Left hindlimb (tissue), 1 donor: ENCODE measurements at regions not wholly inside any gene's neighbourhood (a gene's known extent, or its start where the extent isn't known, plus 50 kb on each side); places are given as distances from the start of the nearest gene placed in this dataset.

Experiments used
- DNase-seq: peaks from one replicate; pipeline ENCODE4 v3.0.0-alpha.2; 2018

DNA sequence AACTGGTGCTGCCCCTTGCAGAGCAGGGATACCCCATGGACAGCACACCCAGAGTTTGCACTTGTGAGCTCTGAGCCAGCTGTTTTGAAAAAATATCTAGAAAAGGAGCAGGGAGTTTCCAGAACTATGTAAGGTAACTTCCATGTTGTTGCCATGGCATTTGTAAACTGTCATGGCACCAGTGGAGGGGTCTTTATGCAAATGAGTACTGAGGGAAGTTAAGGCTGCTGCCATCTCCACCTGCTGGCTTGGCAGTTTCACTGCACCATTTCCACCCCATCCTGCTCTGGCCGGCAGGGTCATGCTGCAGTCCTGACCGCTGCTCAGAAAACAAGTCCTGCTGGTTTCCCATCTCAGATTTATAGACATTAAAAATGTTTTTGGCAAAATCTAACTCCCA lies 52.3 kb upstream of the SNTG2 start:
- DNase-seq = no peak

DNA sequence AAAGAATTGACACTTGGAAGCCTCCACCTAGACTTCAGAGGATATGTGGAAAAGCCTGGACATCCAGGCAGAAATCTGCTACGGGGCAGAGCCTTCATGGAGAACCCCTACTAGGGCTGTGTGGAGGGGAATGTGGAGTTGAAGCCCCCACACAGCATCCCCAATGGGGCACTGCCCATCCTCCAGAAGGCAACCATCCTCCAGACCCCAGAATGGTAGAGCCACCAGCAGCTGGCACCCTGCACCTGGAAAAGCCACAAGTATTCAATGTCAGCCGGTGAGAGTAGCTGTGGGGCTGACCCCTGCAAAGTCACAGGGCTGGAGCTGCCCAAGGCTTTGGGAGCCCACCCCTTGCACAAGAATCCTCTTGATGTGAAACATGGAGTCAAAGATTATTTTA lies 53.6 kb upstream of the SNTG2 start:
- DNase-seq = no peak

DNA sequence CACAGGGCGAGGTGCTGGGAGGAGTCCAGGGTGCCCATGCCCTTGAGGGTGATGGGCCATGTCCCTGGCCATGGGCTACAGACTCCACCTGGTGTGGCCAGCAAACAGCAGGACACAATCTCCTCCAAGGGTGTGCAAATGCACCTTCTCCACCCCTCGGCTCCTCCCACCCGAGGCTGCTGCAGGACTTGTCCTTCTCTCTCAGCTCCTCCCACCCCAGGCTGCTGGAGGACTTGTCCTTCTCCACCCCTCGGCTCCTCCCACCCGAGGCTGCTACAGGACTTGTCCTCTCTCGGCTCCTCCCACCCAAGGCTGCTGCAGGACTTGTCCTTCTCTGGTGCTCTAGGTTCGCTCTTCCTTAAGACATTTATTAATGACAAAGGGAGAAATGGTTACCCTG lies 57.3 kb upstream of the SNTG2 start:
- no peak for DNase-seq

DNA sequence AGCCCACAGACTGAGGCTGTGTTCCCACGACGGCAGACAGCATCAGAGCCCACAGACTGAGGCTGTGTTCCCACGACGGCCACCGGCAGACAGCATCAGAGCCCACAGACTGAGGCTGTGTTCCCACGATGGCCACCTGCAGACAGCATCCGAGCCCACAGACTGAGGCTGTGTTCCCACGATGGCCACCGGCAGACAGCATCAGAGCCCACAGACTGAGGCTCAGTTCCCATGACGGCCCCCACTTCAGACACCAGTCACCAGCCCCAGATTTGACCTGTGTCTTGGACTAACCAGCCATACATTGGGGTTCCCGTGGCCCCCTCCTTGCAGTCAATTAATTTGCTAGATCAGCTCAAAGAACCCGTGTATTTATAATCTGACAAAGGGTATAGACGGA lies 57.8 kb upstream of the SNTG2 start:
- DNase-seq = no peak

DNA sequence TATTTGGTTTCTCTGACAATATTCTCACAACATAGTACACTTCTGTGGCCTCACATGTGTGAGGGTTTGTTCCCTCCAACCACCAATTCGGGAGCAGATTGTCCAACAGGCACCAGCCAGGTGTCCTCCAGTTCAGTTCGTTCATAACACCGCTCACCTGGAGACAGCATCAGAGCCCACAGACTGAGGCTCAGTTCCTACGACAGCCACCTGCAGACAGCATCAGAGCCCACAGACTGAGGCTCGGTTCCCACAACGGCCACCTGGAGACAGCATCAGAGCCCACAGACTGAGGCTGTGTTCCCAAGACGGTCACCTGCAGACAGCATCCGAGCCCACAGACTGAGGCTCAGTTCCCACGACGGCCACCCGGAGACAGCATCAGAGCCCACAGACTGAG lies 58.2 kb upstream of the SNTG2 start:
- DNase-seq = no peak

DNA sequence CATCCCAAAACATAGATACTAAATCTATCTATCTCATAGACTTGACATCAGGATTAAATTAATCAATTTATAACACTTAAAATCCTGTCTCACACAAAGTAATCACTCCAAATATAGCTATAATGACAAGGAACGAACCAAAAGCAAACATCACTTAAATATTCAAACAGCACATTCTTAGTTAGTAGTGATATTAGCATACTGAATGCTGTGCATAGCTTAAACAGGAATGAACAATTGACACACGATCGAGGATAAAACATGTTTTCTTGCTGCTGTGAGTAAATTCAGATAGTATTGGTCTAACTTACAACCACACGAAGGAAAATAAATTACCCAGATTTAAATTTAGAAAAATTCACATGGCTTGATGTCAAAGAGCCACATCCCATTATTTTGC lies 58.9 kb upstream of the SNTG2 start:
- DNase-seq = no peak

DNA sequence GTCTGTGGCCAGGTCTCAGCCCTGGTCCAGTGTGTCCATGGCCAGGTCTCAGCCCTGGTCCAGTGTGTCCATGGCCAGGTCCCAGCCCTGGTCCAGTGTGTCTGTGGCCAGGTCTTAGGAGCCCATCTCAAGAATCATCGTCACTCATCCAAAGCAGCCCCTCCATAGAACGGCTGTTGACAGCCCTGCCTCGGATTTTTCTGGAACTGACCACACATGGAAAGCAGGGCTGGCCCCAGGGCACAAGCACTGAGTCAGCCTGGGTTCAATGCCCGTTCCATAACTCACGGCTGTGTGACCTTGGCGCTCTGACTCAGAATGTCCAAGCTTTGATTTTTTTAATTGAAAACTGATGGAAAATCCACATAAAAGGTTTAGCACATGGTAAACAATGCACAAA lies 59.9 kb upstream of the SNTG2 start:
- DNase-seq = no peak

DNA sequence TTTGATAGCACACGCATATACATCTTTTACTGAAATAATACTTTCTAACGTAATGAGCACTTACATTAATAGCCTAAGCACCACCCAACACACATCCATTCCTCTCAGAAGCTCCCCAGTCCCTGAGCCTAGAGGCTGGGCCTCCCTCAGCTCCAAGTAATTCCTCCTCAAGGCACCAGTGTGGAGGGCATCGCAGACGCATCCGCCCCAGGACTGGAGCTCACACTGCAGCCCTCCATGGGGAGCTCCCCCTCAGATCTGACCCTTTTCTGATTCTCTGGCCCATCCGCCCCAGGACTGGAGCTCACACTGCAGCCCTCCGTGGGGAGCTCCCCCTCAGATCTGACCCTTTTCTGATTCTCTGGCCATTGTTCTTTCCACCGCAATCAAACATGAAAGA lies 60.4 kb upstream of the SNTG2 start:
- DNase-seq = no peak

DNA sequence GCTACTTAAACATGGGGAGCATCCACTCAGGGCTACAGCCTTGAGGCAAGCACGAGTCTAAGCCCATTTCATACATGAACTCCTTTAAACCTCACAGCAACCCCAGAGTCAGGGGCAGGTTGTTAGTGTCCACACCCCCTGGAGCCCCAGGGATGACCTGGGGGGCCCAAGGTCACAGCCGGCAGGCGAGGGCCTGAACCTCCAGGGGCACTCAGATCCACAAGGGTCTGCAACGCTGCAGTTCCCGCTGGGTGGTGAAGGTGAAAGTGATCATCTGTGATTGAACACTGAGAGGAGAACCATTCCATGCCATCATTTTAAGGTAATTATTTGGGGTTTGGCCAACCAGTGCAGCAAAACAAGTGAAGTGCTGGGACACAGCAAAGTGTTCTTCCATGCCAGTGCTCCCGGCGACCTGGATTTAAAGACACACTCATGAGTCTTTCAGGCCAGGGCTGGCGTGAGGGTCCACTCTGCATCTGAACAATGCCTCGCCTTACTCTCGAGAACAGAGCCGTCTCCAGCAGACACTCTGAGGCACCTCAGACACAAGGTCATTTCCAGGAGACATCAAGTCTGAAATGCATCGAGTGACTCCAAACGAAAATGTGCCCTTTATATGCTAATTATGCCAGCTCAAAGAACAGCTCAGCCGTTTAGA lies 61.6 kb upstream of the SNTG2 start:
- DNase-seq = no peak

DNA sequence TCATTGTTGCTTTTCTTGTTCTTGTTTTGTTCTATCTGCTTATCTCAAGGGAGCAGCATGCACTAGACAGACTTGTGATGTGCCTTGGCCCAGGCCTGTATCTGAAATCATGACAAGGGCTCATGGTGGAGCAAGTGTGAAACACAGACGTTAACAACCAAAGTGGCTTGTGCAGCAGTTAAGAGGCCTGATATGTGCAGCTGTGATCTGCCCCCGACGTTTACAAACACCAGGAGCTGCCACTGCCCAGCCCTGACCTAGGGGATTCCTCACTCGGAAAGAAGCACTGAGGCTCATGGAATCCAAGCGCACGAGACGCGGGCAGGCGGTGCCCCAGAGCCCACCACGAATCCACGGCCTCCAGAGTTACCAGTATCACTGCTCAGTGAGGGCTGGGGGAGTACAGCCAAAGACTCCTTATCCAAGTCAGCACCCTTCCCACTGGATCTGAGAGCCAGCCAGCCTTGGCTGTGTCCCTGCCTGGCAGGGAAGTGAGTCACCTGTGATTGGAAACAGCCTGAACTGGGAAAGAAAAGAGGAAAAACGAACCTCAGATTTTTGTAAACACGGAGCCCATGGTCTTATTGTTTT lies 62.3 kb upstream of the SNTG2 start:
- no peak for DNase-seq

DNA sequence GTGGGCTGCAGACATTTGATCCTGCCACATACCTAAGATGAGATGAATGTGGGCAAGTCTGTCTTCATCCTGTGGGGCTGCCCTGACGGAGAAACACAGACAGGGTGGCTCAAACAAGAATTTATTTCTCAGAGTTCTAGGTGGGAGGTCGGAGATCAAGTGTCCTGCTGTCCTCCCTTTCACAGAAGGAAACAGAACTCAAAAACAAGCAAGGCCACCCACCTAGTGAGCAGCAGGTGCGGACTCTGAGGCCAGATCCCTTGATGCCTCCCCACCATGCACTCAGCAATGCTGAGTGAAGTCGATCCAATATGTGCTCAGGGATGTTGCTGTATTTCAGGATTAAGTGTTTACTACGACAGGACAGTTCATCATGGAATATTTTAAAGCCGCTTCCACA lies 63.0 kb upstream of the SNTG2 start:
- DNase-seq = no peak

DNA sequence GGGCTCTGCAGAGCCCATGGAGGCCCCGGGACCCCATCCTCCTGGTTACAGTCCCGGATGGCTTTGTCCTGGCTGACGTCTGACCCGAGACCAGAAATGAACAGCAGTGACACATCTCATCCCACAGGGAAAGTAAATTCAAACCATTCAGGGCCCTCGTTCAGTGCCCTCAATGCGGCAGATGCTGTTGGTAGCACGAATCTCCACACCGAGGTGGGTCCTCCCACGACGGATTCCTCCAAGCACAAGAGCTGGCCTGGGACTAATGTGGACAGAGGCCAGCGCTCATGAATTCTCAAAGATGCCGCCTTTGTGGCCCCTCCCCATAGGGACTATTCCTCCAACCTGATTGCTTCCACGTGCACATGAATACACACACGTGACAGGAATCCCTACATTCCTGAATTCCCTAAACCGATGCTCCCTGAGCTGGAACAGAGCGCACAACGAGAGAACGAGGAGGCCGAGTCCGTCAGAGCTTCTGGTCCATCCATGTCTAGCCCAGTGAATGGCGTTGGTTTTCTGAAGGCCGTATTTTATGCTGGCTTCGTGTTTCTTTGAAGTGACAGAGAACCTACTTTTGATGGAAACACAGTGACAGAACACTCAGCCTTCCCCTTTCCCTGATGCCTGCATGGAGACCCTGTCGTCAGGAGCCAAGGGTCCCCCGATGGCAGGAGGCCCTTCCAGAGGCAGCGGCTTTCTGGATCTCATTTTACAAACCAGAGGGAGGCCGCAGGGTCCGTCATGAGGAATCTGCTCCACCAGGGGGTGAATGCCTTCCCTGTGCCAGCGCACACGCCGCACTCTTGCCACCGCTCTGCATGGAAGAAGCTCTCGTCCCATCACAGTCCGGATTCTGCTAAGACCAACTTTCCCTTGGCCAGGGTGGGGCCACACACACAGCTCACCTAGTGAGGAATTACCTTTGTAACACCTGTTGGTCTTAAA lies 64.3 kb upstream of the SNTG2 start:
- no peak for DNase-seq

DNA sequence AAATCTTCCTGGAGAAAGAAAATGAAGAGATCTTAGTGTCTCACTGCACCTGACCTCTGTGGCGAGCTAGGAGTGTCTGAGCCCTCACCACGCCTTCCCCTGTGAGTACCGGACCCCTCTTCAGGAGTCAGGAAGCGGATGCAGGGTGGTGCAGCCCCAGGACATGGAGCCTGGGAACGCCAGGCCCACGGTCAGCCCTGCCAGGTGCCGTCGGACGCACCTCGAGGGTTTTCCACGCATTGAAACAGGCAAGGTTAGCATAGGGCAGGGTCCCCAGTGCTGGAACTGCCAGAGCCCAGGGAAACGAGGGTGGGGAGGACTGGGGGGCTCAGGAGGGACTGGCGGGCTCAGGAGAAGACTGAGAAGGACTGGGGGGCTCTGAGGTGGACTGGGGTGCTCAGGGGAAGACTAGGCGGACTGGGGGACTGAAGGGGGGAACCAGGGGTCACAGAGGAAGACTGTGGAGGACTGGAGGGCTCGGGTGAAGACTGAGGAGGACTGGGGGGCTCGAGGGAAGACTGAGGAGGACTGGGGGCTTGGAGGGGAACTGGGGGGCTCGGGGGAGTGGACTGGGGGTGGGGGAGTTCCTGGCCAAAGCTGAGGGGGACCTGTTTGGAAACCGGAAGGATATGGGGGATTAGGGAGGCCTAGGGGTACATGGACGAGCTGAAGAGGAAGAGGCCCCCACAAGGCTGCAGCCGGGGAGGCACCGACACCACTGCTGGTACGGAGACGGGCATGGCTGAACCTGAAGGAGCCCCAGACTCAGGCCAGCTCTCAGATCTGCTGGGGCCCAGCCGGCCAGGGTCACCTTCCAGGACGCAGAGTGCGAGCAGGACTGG lies 65.2 kb upstream of the SNTG2 start:
- DNase-seq = no peak

DNA sequence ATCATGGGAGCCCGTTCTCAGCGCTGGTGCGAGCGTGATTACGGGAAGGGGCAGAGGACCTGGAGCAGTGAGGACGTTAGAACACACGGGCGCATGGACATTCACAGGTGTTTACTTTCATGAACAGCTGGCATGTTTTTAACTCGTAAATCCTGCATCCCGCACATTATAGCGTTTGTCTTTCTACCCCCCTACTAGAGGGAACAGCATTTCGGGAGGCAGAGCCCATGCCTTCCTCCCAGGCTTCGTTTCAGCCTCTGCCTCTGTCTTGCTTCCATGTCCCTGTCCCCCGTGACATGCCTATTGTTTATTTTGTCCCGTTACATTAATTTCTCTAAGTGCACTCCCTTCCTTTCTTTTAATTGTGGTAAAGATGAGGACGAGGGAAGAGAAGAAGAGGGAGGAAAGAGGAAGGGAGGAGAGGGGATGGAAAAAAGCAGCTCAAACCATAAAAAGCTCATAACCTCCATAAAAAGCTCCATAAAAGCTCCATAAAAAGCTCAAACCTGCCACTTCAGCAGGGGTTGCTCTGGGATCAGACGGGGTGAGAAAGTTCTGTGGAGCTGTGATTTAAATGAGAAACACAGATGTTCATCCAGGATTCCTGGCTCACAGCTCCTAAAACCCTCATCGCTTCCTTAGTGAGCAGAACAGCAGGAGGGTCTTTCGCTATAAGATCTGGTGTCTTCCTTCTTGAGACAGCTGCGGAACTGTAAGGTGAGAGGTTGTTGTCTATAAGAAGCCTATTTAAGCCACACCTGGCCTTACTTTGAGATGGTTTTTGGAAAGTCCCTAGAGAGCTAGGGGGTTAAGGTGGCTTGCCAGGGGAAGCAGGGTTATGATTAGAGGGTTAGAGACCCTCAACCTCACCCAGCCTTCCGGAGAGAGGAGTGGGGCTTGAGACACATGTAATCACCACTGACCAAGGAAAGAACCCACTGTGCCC lies 66.6 kb upstream of the SNTG2 start:
- no peak for DNase-seq

DNA sequence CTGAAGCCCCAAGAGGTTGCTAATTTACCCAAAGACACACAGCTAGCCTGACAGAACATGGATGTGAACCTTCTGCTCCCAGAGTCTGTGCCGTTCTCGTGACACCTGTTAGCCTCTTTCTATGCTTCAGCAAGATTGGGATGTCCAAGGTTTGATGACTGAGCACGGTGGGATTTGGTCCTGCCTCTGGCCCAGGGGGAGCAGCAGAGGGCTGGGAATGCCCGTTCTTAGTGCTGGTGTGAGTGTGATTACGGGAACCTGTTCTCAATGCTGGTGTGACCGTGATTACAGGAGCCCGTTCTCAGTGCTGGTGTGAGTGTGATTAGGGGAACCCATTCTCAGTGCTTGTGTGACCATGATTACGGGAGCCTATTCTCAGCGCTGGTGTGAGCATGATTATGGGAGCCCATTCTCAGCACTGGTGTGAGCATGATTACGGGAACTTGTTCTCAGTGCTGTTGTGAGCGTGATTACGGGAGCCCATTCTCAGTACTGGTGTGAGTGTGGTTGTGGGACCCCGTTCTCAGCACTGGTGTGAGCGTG lies 67.3 kb upstream of the SNTG2 start:
- DNase-seq = no peak

DNA sequence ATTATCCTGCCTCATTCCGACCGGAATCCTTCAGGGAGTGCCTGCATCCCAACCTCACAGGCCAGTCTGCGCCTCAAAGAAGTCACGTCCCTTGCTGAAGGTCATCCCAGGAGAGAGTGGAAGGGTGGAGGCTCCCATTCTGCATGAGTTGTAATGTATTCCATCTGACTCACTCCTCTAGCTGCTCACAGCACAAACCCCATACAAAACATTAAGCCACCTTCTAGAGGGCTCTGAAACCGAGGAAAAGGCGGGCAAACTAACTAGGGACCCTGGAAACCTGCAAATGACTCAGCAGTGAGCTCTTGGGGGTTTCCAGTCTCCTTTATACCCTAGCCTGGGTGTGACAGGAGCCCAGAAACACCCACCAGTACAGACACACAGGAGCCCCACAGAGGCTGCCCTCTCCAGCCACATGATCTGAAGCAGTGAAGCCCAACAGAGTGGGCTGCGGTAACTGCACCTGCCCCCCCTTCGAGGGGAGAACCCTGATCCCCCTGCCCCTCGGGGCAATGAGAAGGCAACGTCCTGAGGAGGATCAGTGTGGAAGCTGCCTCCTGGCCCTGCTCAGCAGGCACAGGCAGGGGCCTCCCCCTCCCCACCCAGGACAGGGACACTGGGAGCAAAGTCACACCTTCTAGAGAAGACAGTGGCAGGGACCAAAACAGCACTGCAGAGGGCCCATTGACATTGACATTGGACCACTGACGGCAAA lies 69.3 kb upstream of the SNTG2 start:
- no peak for DNase-seq

DNA sequence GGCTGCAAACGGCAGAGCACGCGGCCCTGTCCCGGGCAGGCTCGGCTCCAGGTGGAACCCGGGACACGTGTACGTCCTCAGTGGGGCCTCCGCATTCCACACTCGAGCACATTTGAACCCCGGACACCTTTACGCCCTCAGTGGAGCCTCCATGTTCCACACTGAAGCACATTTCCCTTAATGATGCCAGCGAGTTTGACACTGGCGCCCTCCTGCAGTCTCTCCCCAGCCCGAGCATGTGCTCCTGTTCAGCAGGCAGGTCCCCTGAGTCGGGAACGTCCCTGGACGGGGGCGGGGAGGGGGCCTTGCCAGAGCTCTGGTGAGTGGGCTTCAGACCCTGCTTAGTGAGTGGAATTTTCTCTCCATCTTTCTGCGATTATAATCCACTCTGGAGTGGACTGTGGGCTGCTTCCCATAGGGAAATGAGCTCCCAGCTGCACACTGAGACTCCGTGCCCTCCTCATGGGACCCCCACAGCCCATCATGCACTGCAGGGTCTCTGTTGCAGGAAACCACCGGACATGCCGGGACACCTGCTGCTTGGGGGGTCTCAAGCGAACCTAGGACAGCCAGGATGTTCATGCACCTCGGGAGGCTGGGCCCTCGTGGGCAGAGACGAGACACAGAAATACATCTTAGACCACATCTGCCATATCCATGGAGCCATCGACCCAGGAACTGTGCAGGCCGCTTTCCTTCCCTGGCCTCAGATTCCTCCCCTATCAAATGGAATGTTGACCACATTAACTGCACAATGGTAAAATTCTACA lies 70.3 kb upstream of the SNTG2 start:
- no peak for DNase-seq

DNA sequence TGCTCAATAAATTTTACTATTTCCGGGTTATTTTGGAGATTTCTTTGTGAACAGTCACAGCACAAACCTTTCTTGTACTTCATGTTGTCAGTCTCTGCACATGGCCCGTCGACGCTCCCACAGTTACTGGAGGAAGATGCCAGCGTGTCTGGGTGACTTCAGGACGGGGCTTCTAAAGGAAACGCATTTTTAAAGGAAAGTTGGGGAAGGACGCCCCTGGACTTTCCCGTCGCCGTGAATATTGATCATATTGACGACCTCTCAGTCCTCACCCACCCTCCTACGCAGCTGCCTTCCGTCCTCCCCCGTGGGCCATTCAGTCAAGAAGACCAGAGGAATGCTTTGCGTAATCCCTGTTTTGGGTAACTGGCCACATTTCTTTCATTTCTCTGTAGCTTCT lies 71.1 kb upstream of the SNTG2 start:
- DNase-seq = no peak

DNA sequence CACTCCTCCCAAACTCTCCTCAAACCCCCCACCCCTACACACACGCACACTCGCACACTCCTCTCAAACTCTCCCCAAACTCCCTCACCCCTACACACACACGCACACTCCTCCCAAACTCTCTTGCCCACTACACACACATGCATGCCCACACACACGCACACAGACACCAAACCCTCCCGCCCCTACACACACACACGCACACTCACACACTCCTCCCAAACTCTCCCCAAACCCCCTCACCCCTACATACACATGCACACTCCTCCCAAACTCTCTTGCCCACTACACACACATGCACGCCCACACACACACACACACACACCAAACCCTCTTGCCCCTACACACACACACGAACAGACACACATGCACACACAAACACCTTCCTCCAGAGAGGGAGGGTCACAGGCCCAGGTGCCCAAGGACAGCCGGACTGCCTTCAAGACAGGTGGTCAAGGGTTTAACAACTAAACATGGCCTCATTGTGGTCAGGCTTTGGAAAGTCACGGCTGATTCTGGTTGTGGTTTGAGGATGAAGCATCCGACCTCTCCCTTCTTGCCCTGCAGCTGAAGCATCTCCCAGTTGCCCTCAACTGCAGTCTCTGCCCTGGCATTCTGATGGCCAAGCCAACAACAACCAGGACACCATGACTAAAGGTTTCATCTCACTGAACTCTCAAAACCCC lies 72.3 kb upstream of the SNTG2 start:
- no peak for DNase-seq

DNA sequence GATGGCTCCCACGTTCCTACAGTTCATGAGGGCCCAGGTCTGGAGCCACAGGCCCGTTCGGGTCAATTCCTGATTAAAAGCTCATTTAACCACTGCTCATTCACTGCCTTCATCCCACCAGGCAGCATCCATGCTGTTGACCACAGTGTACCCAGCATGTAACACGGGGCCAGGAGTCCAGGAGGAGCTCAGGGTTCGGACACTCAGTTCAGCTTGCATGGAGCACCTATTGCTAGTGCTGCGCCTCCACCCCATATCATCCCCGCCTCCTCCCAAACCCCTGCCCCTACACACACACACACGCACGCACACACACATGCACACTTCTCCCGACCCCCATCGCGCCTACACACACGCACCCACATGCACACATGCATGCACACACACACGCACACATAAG lies 72.9 kb upstream of the SNTG2 start:
- no peak for DNase-seq
